Activated CD8-positive, alpha-beta T cell treated with anti-CD3 and anti-CD28 coated beads for 36 hours (primary cell): ENCODE measurements at regions not wholly inside any gene's neighbourhood (a gene's known extent, or its start where the extent isn't known, plus 50 kb on each side); places are given as distances from the start of the nearest gene placed in this dataset.

Experiments used
- ATAC-seq: fragments of 200-7000 bp; cut with Tn5 transposase; one replicate; pipeline ENCODE4 v1.10.0; 2021; ENCODE audit warnings: mild to moderate bottlenecking, moderate library complexity
- CTCF ChIA-PET: fragments of 350-600 bp; sonication (Branson Sonifier 250); formaldehyde crosslinking; loops from one replicate; lab custom pipeline; 2021; ENCODE audit warnings: antibody characterized with exemption; lab: Charles Lee
- POLR2A ChIA-PET: fragments of 350-600 bp; sonication (Branson Sonifier 250); formaldehyde crosslinking; loops from one replicate; lab custom pipeline; 2021; ENCODE audit warnings: antibody characterized with exemption; lab: Charles Lee
- DNase-seq: peaks from one replicate; pipeline ENCODE4 v3.0.0-alpha.2; 2020
- H3K27ac Mint-ChIP-seq: one replicate; pipeline ENCODE4 v1.8.0; 2021; ENCODE audit warnings: mild to moderate bottlenecking, mixed read lengths
- H3K27me3 Mint-ChIP-seq: one replicate; pipeline ENCODE4 v1.8.0; 2021; ENCODE audit warnings: mixed read lengths
- H3K36me3 Mint-ChIP-seq: one replicate; pipeline ENCODE4 v1.8.0; 2021; ENCODE audit warnings: low read depth, mixed read lengths
- H3K4me1 Mint-ChIP-seq: one replicate; pipeline ENCODE4 v1.8.0; 2021; ENCODE audit warnings: low read depth, mixed read lengths
- H3K4me3 Mint-ChIP-seq: one replicate; pipeline ENCODE4 v1.8.0; 2021; ENCODE audit warnings: mild to moderate bottlenecking, moderate library complexity, mixed read lengths
- H3K9me3 Mint-ChIP-seq: one replicate; pipeline ENCODE4 v1.8.0; 2021; ENCODE audit warnings: mixed read lengths
- intact Hi-C: fragments of 100-400 bp; cut with micrococcal nuclease; formaldehyde crosslinking; loops from one replicate; pipeline ENCODE4 v1.10.0; 2022
- TF ChIP-seq, protein P1 (sequence below): fragments of 200-600 bp; IDR thresholded peaks from one replicate; pipeline ENCODE4 v1.8.0; 2022; ENCODE audit warnings: antibody characterized with exemption, mild to moderate bottlenecking

GRCh38 chr2:180177534-180177933 lies 170.4 kb upstream of the CWC22 start:
- ChIA-PET POLR2A (no interaction called here), CTCF (no interaction called here)
- no peak overlapping the region for H3K4me3 Mint-ChIP-seq
- intact Hi-C loops: no loop called here
- DNase-seq (no peak), ATAC-seq (no peak)
- no peaks in the 10 kb centered on the region for H3K4me1 Mint-ChIP-seq
- TF ChIP-seq, protein P1, sequence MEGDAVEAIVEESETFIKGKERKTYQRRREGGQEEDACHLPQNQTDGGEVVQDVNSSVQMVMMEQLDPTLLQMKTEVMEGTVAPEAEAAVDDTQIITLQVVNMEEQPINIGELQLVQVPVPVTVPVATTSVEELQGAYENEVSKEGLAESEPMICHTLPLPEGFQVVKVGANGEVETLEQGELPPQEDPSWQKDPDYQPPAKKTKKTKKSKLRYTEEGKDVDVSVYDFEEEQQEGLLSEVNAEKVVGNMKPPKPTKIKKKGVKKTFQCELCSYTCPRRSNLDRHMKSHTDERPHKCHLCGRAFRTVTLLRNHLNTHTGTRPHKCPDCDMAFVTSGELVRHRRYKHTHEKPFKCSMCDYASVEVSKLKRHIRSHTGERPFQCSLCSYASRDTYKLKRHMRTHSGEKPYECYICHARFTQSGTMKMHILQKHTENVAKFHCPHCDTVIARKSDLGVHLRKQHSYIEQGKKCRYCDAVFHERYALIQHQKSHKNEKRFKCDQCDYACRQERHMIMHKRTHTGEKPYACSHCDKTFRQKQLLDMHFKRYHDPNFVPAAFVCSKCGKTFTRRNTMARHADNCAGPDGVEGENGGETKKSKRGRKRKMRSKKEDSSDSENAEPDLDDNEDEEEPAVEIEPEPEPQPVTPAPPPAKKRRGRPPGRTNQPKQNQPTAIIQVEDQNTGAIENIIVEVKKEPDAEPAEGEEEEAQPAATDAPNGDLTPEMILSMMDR: no peak
- no peaks in the 10 kb centered on the region for H3K27me3 Mint-ChIP-seq
- H3K9me3 Mint-ChIP-seq: no peaks in the 10 kb centered on the region
- H3K36me3 Mint-ChIP-seq: no peaks in the 10 kb centered on the region
- H3K27ac Mint-ChIP-seq: no peak overlapping the region

GRCh38 chr2:180175736-180176135 lies 168.6 kb upstream of the CWC22 start:
- CTCF ChIA-PET: no interaction called here
- TF ChIP-seq, protein P1: no peak
- H3K27me3 Mint-ChIP-seq: no peaks in the 10 kb centered on the region
- POLR2A ChIA-PET: no interaction called here
- no peaks in the 10 kb centered on the region for H3K4me1 Mint-ChIP-seq
- H3K9me3 Mint-ChIP-seq: no peaks in the 10 kb centered on the region
- ATAC-seq (no peak), DNase-seq (no peak)
- no peaks in the 10 kb centered on the region for H3K36me3 Mint-ChIP-seq
- no peak overlapping the region for H3K27ac Mint-ChIP-seq
- intact Hi-C loops: no loop called here
- no peak overlapping the region for H3K4me3 Mint-ChIP-seq

DNA sequence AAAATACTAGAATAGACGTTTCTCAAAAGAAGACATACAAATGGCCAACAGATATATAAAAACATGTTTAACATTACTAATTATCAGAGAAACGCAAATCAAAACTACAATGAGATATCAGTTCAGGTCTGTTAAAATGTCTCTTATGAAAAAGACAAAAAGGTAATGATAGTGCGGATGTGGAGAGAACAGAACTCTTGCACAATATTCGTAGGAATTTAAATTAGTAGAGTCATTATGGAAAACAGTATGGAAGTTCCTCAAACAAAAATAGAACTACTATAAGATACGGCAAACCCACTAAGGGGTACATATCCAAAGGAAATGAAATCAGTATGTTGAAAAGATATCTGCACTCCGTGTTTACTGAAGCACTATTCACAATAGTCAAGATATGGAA lies 167.5 kb upstream of the CWC22 start:
- intact Hi-C loops: no loop called here
- peaks cover 6% of the 10 kb centered on the region for H3K9me3 Mint-ChIP-seq
- ATAC-seq (no peak), DNase-seq (no peak)
- no peaks in the 10 kb centered on the region for H3K27me3 Mint-ChIP-seq
- no peak overlapping the region for H3K27ac Mint-ChIP-seq
- TF ChIP-seq, protein P1: no peak
- H3K4me1 Mint-ChIP-seq: no peaks in the 10 kb centered on the region
- ChIA-PET CTCF (no interaction called here), POLR2A (no interaction called here)
- no peak overlapping the region for H3K4me3 Mint-ChIP-seq
- H3K36me3 Mint-ChIP-seq: no peaks in the 10 kb centered on the region

DNA sequence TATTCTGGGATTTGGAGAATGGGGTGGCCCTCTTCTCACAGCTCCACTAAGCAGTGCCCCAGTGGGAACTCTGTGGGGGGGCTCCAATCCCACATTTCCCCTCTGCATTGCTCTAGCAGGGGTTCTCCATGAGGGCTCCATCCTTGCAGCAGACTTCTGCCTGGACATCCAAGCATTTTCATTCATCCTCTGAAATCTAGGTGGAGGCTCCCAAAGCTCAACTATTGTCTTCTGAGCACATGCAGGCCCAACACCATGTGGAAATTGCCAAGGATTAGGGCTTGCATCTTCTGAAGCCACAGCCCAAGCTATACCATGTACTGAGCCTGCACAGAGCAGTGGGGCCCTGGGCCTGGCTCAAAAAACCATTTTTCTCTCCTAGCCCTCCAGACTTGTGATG lies 162.4 kb upstream of the CWC22 start:
- Mint-ChIP-seq H3K27me3 (peaks cover 3% of the 10 kb centered on the region), H3K4me1 (no peaks in the 10 kb centered on the region), H3K4me3 (no peak overlapping the region), H3K9me3 (peaks cover 12% of the 10 kb centered on the region), H3K27ac (no peak overlapping the region), H3K36me3 (no peaks in the 10 kb centered on the region)
- TF ChIP-seq, protein P1: no peak
- POLR2A ChIA-PET: no interaction called here
- intact Hi-C loops: no loop called here
- ATAC-seq: no peak
- DNase-seq: no peak
- CTCF ChIA-PET: no interaction called here

DNA sequence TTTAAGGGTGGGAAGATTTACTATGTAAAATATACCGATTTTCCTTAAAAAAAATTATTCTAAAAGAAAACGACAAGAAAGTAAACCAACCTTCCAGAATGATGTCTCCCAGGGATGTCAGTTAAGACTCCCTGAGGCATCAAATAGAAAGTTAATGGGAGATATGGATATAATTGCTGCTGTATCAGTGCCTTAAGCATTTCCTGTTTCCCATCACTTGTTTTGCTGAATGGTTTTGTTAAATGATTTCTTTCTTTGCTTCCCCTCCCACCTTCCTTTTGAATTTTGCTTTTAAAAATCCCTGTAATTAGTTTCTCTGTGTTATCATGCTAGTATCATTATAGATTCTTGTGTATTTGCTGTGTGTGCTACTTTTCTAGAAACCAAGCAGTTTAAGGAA lies 154.3 kb upstream of the CWC22 start:
- H3K4me3 Mint-ChIP-seq: no peak overlapping the region
- DNase-seq (no peak), ATAC-seq (no peak)
- intact Hi-C loops: no loop called here
- H3K27me3 Mint-ChIP-seq: peaks cover under 1% of the 10 kb centered on the region
- no peak overlapping the region for H3K27ac Mint-ChIP-seq
- ChIA-PET POLR2A (no interaction called here), CTCF (no interaction called here)
- TF ChIP-seq, protein P1: no peak
- H3K36me3 Mint-ChIP-seq: no peaks in the 10 kb centered on the region
- H3K4me1 Mint-ChIP-seq: no peaks in the 10 kb centered on the region
- H3K9me3 Mint-ChIP-seq: no peaks in the 10 kb centered on the region
